Osteoblast (primary cell): ENCODE measurements at regions not wholly inside any gene's neighbourhood (a gene's known extent, or its start where the extent isn't known, plus 50 kb on each side); places are given as distances from the start of the nearest gene placed in this dataset.

Experiments
- DNase-seq: peaks from one replicate; pipeline ENCODE4 v3.0.0; 2011; ENCODE audit warnings: low spot score, mixed read lengths; ENCODE audit not compliant: insufficient read length; ENCODE audit errors: missing footprints
- H2AFZ ChIP-seq: 2 replicates; pipeline ENCODE4 v1.6.0; 2011; ENCODE audit warnings: mild to moderate bottlenecking, low read length
- H3K27ac ChIP-seq: 2 replicates; pipeline ENCODE4 v1.5.1; 2011; ENCODE audit warnings: mild to moderate bottlenecking, low read depth, low read length, moderate library complexity
- H3K27me3 ChIP-seq: 2 replicates; pipeline ENCODE4 v1.6.0; 2012; ENCODE audit warnings: mild to moderate bottlenecking, control low read depth, inconsistent platforms, low read length, moderate library complexity; ENCODE audit not compliant: insufficient read depth
- H3K36me3 ChIP-seq: 2 replicates; pipeline ENCODE4 v1.5.1; 2011; ENCODE audit warnings: mild to moderate bottlenecking, low read length, control low read depth, moderate library complexity; ENCODE audit not compliant: insufficient read depth
- H3K4me1 ChIP-seq: 2 replicates; pipeline ENCODE4 v1.5.1; 2011; ENCODE audit warnings: mild to moderate bottlenecking, low read length, control low read depth, moderate library complexity; ENCODE audit not compliant: insufficient read depth
- H3K4me2 ChIP-seq: 2 replicates; pipeline ENCODE4 v1.6.0; 2011; ENCODE audit warnings: mild to moderate bottlenecking, low read length; ENCODE audit not compliant: insufficient read depth
- H3K4me3 ChIP-seq: fragments of 200-600 bp; sonication (generic); 3 replicates; pipeline ENCODE4 v1.5.1; 2012; ENCODE audit warnings: mild to moderate bottlenecking, low read length, inconsistent platforms; ENCODE audit not compliant: insufficient read depth
- H3K79me2 ChIP-seq: 2 replicates; pipeline ENCODE4 v1.6.0; 2012; ENCODE audit warnings: mild to moderate bottlenecking, low read length, control low read depth, inconsistent platforms; ENCODE audit not compliant: insufficient read depth
- H3K9me3 ChIP-seq: 2 replicates; pipeline ENCODE4 v1.5.1; 2011; ENCODE audit warnings: low read depth, low read length, control low read depth
- H4K20me1 ChIP-seq: 2 replicates; pipeline ENCODE4 v1.6.0; 2012; ENCODE audit warnings: mild to moderate bottlenecking, low read length, control low read depth; ENCODE audit not compliant: insufficient read depth
- CTCF ChIP-seq: IDR thresholded peaks from 2 replicates; pipeline ENCODE4 v1.5.1; 2011; ENCODE audit warnings: mild to moderate bottlenecking, low read depth, low read length, moderate library complexity; ENCODE audit errors: extremely low read depth

GRCh38 chr4:175469514-175469913 is 342.6 kb downstream of the GPM6A start:
- Histone ChIP-seq H3K27me3 (no peaks in the 10 kb centered on the region), H3K4me1 (peaks cover 7% of the 10 kb centered on the region), H3K4me3 (no peak overlapping the region), H3K9me3 (no peaks in the 10 kb centered on the region), H3K27ac (no peak overlapping the region), H3K79me2 (no peaks in the 10 kb centered on the region), H3K4me2 (no peak overlapping the region), H3K36me3 (no peaks in the 10 kb centered on the region), H2AFZ (peak overlapping the region; percentile 20), H4K20me1 (no peaks in the 10 kb centered on the region)
- TF ChIP-seq CTCF: no peak
- no peak for DNase-seq

DNA sequence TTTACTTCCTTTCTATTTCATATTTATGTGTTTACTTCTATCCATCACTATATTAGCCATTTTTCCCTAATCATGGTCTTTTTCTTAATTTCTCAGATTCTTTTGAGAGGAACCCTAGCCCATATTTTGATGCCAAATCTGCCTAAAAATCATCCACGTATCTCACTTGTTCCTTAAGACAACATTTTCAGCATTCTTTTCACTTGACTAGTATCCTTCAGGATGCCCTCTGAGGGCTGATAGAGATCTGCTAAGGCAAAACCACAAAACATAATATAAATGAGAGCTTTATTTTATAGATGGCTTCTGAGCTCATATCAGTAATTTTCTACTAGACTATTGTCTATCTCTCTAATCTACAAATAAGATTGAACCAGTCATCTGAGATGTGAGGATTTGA is 341.9 kb downstream of the GPM6A start:
- Histone ChIP-seq H3K27ac (no peak overlapping the region), H3K4me2 (no peak overlapping the region)
- peak; percentile 65 for DNase-seq

GRCh38 chr4:175480404-175480803 is 331.7 kb downstream of the GPM6A start:
- Histone ChIP-seq H4K20me1 (no peaks in the 10 kb centered on the region), H3K27me3 (no peaks in the 10 kb centered on the region), H3K27ac (no peak overlapping the region), H3K36me3 (no peaks in the 10 kb centered on the region), H3K4me1 (no peaks in the 10 kb centered on the region), H3K79me2 (no peaks in the 10 kb centered on the region), H3K4me3 (no peak overlapping the region), H2AFZ (peak overlapping the region; percentile 46), H3K4me2 (no peak overlapping the region), H3K9me3 (no peaks in the 10 kb centered on the region)
- TF ChIP-seq CTCF: no peak
- no peak for DNase-seq

More for the DNA sequence above, 341.9 kb downstream of the GPM6A start:
- no peaks in the 10 kb centered on the region for H3K27me3 ChIP-seq
- TF ChIP-seq CTCF: no peak
- no peaks in the 10 kb centered on the region for H3K79me2 ChIP-seq
- no peak overlapping the region for H3K4me3 ChIP-seq
- no peak overlapping the region for H2AFZ ChIP-seq
- H3K36me3 ChIP-seq: no peaks in the 10 kb centered on the region
- no peaks in the 10 kb centered on the region for H3K9me3 ChIP-seq
- H4K20me1 ChIP-seq: no peaks in the 10 kb centered on the region
- H3K4me1 ChIP-seq: peaks cover 7% of the 10 kb centered on the region

GRCh38 chr4:175499735-175500352 is 312.2 kb downstream of the GPM6A start:
- no peak overlapping the region for H3K27ac ChIP-seq
- no peak overlapping the region for H3K4me3 ChIP-seq
- H3K9me3 ChIP-seq: no peaks in the 10 kb centered on the region
- TF ChIP-seq CTCF: no peak
- no peaks in the 10 kb centered on the region for H3K27me3 ChIP-seq
- H3K4me1 ChIP-seq: no peaks in the 10 kb centered on the region
- H2AFZ ChIP-seq: no peak overlapping the region
- H3K4me2 ChIP-seq: no peak overlapping the region
- no peaks in the 10 kb centered on the region for H3K36me3 ChIP-seq
- no peaks in the 10 kb centered on the region for H4K20me1 ChIP-seq
- H3K79me2 ChIP-seq: no peaks in the 10 kb centered on the region
- DNase-seq: no peak
